H1 (cell line): ENCODE measurements at regions not wholly inside any gene's neighbourhood (a gene's known extent, or its start where the extent isn't known, plus 50 kb on each side); places are given as distances from the start of the nearest gene placed in this dataset.

ENCODE experiments used
- CTCF ChIA-PET: fragments of 300-600 bp; sonication (Branson Sonifier 250); formaldehyde crosslinking; loops from one replicate; lab custom pipeline; 2021; ENCODE audit not compliant: partially characterized antibody; lab: Charles Lee
- POLR2A ChIA-PET: fragments of 300-600 bp; sonication (Branson Sonifier 250); formaldehyde crosslinking; loops from one replicate; lab custom pipeline; 2021; ENCODE audit warnings: inconsistent platforms; ENCODE audit not compliant: partially characterized antibody; lab: Charles Lee
- DNase-seq, 2 experiments: peaks; one replicate each; pipeline versions ENCODE4 v3.0.0 to v3.0.0-alpha.2; 2010 to 2022; ENCODE audit warnings: low spot score in 2 of 2, low read depth in 1 of 2, mixed read lengths in 1 of 2
- FAIRE-seq: peaks from 2 replicates; lab custom pipeline; 2011; peaks lifted over from hg19 to GRCh38; lab: Jason Lieb, UNC
- H2AFZ ChIP-seq: 2 replicates; pipeline ENCODE4 v1.8.1; 2012; ENCODE audit warnings: low read length, inconsistent platforms
- H2AK5ac ChIP-seq: 2 replicates; pipeline ENCODE4 v1.6.1; 2013; ENCODE audit warnings: low read depth, low read length
- H2BK120ac ChIP-seq: replicated peaks from 2 replicates; pipeline ENCODE3; 2013; ENCODE audit warnings: low read depth, low read length, inconsistent platforms
- H2BK12ac ChIP-seq: 2 replicates; pipeline ENCODE4 v1.6.1; 2013; ENCODE audit warnings: low read depth, low read length
- H2BK15ac ChIP-seq: 2 replicates; pipeline ENCODE4 v1.6.1; 2013; ENCODE audit warnings: low read length
- H2BK20ac ChIP-seq: 2 replicates; pipeline ENCODE4 v1.6.1; 2013; ENCODE audit warnings: low read length
- H2BK5ac ChIP-seq: 2 replicates; pipeline ENCODE4 v1.6.1; 2013; ENCODE audit warnings: low read depth, low read length
- H3K14ac ChIP-seq: 2 replicates; pipeline ENCODE4 v1.6.1; 2013; ENCODE audit warnings: inconsistent platforms; ENCODE audit not compliant: insufficient read length
- H3K18ac ChIP-seq: 2 replicates; pipeline ENCODE4 v1.6.1; 2013; ENCODE audit warnings: low read length; ENCODE audit errors: extremely low read depth
- H3K23ac ChIP-seq: 2 replicates; pipeline ENCODE4 v1.6.1; 2013; ENCODE audit warnings: inconsistent platforms; ENCODE audit not compliant: insufficient read length
- H3K23me2 ChIP-seq: 2 replicates; pipeline ENCODE4 v1.6.1; 2013; ENCODE audit warnings: low read depth, low read length
- H3K27ac ChIP-seq: 2 replicates; pipeline ENCODE4 v1.6.1; 2011; ENCODE audit warnings: low read depth, low read length, inconsistent platforms
- H3K27me3 ChIP-seq, 4 experiments: replicated peaks in 1 of 4; 1 replicate in 1 of 4; 2 replicates in 3 of 4; pipeline versions ENCODE4 v1.6.1 to v1.8.1; 2011 to 2013; ENCODE audit warnings: low read length in 3 of 4, mild to moderate bottlenecking in 3 of 4, inconsistent platforms in 2 of 4, mixed read lengths in 2 of 4, moderate library complexity in 1 of 4; ENCODE audit not compliant: control insufficient read depth in 3 of 4, insufficient read depth in 3 of 4; ENCODE audit errors: extremely low read depth in 1 of 4
- H3K36me3 ChIP-seq, 4 experiments: 2 replicates each; pipeline versions ENCODE4 v1.6.1 to v1.8.1; 2011 to 2013; ENCODE audit warnings: mild to moderate bottlenecking in 4 of 4, low read length in 3 of 4, moderate library complexity in 2 of 4, control low read depth in 1 of 4, inconsistent platforms in 1 of 4; ENCODE audit not compliant: insufficient read depth in 4 of 4, control insufficient read depth in 2 of 4
- H3K4ac ChIP-seq: replicated peaks from 2 replicates; pipeline ENCODE3; 2013; ENCODE audit warnings: low read length, low read depth, mixed read lengths, inconsistent platforms; ENCODE audit not compliant: insufficient read length
- H3K4me1 ChIP-seq, 4 experiments: replicated peaks in 1 of 4; 1 replicate in 1 of 4; 2 replicates in 3 of 4; pipeline versions ENCODE4 v1.6.1 to v1.8.1; 2011 to 2013; ENCODE audit warnings: low read length in 3 of 4, inconsistent platforms in 2 of 4, mixed read lengths in 1 of 4; ENCODE audit not compliant: insufficient read depth in 4 of 4, control insufficient read depth in 3 of 4
- H3K4me2 ChIP-seq, 2 experiments: 2 replicates each; pipeline versions ENCODE4 v1.6.1 to v1.8.1; 2011 to 2013; ENCODE audit warnings: low read depth in 2 of 2, low read length in 2 of 2, control low read depth in 1 of 2, inconsistent platforms in 1 of 2, mild to moderate bottlenecking in 1 of 2; ENCODE audit not compliant: insufficient read depth in 1 of 2
- H3K4me3 ChIP-seq, 4 experiments: fragments of 200-600, 300-600 bp in 1 of 4; sonication (generic), shearing (Covaris generic), sonication (Bioruptor Twin) in 1 of 4; 2 replicates each; pipeline versions ENCODE4 v1.5.1 to v1.8.1; 2011 to 2016; ENCODE audit warnings: low read length in 4 of 4, low read depth in 3 of 4, control low read depth in 2 of 4, inconsistent platforms in 2 of 4, mild to moderate bottlenecking in 2 of 4, mixed read lengths in 1 of 4, moderate library complexity in 1 of 4; ENCODE audit not compliant: insufficient read depth in 2 of 4; ENCODE audit errors: extremely low read depth in 1 of 4
- H3K56ac ChIP-seq: replicated peaks from 2 replicates; pipeline ENCODE3; 2013; ENCODE audit warnings: low read depth, mild to moderate bottlenecking, mixed read lengths, low read length, inconsistent platforms; ENCODE audit not compliant: insufficient read length
- H3K79me1 ChIP-seq: 2 replicates; pipeline ENCODE4 v1.6.1; 2013; ENCODE audit warnings: low read depth, low read length, control low read depth
- H3K79me2 ChIP-seq, 2 experiments: 2 replicates each; pipeline versions ENCODE4 v1.6.1 to v1.8.1; 2012 to 2013; ENCODE audit warnings: low read length in 2 of 2, mild to moderate bottlenecking in 2 of 2, inconsistent platforms in 1 of 2; ENCODE audit not compliant: insufficient read depth in 2 of 2, control insufficient read depth in 1 of 2
- H3K9ac ChIP-seq, 4 experiments: replicated peaks in 1 of 4; 1 replicate in 1 of 4; 2 replicates in 3 of 4; pipeline versions ENCODE4 v1.6.1 to v1.8.1; 2011 to 2013; ENCODE audit warnings: low read depth in 3 of 4, low read length in 3 of 4, control low read depth in 2 of 4, mild to moderate bottlenecking in 2 of 4, moderate library complexity in 2 of 4, inconsistent platforms in 1 of 4; ENCODE audit errors: extremely low read depth in 1 of 4
- H3K9me3 ChIP-seq, 2 experiments: 2 replicates each; pipeline versions ENCODE4 v1.6.1 to v1.8.1; 2012 to 2013; ENCODE audit warnings: mild to moderate bottlenecking in 2 of 2, moderate library complexity in 2 of 2, control low read depth in 1 of 2, inconsistent platforms in 1 of 2, low read depth in 1 of 2, low read length in 1 of 2, mixed read lengths in 1 of 2; ENCODE audit not compliant: insufficient read depth in 2 of 2
- H4K20me1 ChIP-seq, 2 experiments: replicated peaks in 1 of 2; 2 replicates each; pipeline versions ENCODE3 to v1.8.1; 2011 to 2013; ENCODE audit warnings: inconsistent platforms in 2 of 2, low read length in 2 of 2, mild to moderate bottlenecking in 1 of 2; ENCODE audit not compliant: insufficient read depth in 2 of 2, control insufficient read depth in 1 of 2
- H4K5ac ChIP-seq: 2 replicates; pipeline ENCODE4 v1.6.1; 2013; ENCODE audit warnings: low read length, low read depth, mixed read lengths, inconsistent platforms; ENCODE audit not compliant: insufficient read length
- H4K8ac ChIP-seq: 2 replicates; pipeline ENCODE4 v1.8.0; 2013; ENCODE audit warnings: mild to moderate bottlenecking, moderate library complexity, low read length, inconsistent platforms; ENCODE audit not compliant: insufficient read depth; ENCODE audit errors: extremely low read depth
- H4K91ac ChIP-seq: replicated peaks from 2 replicates; pipeline ENCODE3; 2013; ENCODE audit warnings: low read length, mixed read lengths, inconsistent platforms; ENCODE audit not compliant: insufficient read length
- FOSL1 ChIP-seq: IDR thresholded peaks from 2 replicates; pipeline ENCODE4 v1.6.1; 2011; ENCODE audit warnings: mild to moderate bottlenecking, low read depth, low read length, moderate library complexity; ENCODE audit not compliant: insufficient read depth
- SAP30 ChIP-seq: fragments of 300-600 bp; sonication (generic); IDR thresholded peaks from 2 replicates; pipeline ENCODE4 v1.7.1; 2012; ENCODE audit warnings: low read length, moderate library complexity, mild to moderate bottlenecking, inconsistent platforms; ENCODE audit not compliant: insufficient read depth, insufficient replicate concordance
- WGBS, 2 experiments: shearing (Covaris generic) in 1 of 2; methylation state at CpG; one replicate each; pipeline versions ENCODE4 v1.1.6 to v1.1.7; 2013 to 2015; ENCODE audit warnings: low lambda C conversion rate in 2 of 2, mixed read lengths in 2 of 2, inconsistent platforms in 1 of 2, low coverage in 1 of 2, missing lambda C conversion rate in 1 of 2; ENCODE audit not compliant: insufficient replicate concordance in 2 of 2, insufficient coverage in 1 of 2, insufficient read length in 1 of 2; ENCODE audit errors: extremely low coverage in 1 of 2, missing lambda C conversion rate in 1 of 2; 5-methylcytosine and 5-hydroxymethylcytosine counted together

- no peak for TF ChIP-seq FOSL1
- TF ChIP-seq SAP30 = no peak
- no peaks in the 10 kb centered on the region for H3K79me1 ChIP-seq
- POLR2A ChIA-PET = no interaction called here
- H3K56ac ChIP-seq = no peak overlapping the region
- H3K27me3 ChIP-seq = no peaks in the 10 kb centered on the region
- H2BK15ac ChIP-seq = no peak overlapping the region
- no peak overlapping the region for H3K18ac ChIP-seq
- no peak overlapping the region for H4K91ac ChIP-seq
- H3K4me1 ChIP-seq = no peaks in the 10 kb centered on the region
- H3K27ac ChIP-seq = no peak overlapping the region
- H2AK5ac ChIP-seq = no peak overlapping the region
- no peaks in the 10 kb centered on the region for H3K79me2 ChIP-seq
- no peak overlapping the region for H3K4me3 ChIP-seq
- no peak overlapping the region for H2BK12ac ChIP-seq
- H3K23ac ChIP-seq = no peak overlapping the region
- no peak overlapping the region for H4K8ac ChIP-seq
- FAIRE-seq = no peak
- H3K23me2 ChIP-seq = no peaks in the 10 kb centered on the region
- H3K36me3 ChIP-seq = no peaks in the 10 kb centered on the region
- no peak overlapping the region for H2BK120ac ChIP-seq
- no peaks in the 10 kb centered on the region for H3K9me3 ChIP-seq
- no peaks in the 10 kb centered on the region for H4K20me1 ChIP-seq
- no peak overlapping the region for H4K5ac ChIP-seq
- H3K4me2 ChIP-seq = no peak overlapping the region
- no peak overlapping the region for H2AFZ ChIP-seq
- CTCF ChIA-PET = no interaction called here
- H2BK5ac ChIP-seq = no peak overlapping the region
- H2BK20ac ChIP-seq = no peak overlapping the region
- WGBS, 2 experiments = 93% methylated on average over 5 of the region's 5 CpGs; no CpG with 5 or more reads in 1 of the 2 experiments
- no peak for DNase-seq
- H3K9ac ChIP-seq = no peak overlapping the region
- H3K14ac ChIP-seq = no peak overlapping the region
- H3K4ac ChIP-seq = no peak overlapping the region
These were observed 91.1 kb downstream of the DMRTA1 start for GRCh38 chr9:22537721-22538120.
